ENCODE measurements at regions not wholly inside any gene's neighbourhood (a gene's known extent, or its start where the extent isn't known, plus 50 kb on each side); places are given as distances from the start of the nearest gene placed in this dataset.
A peak's percentile ranks its signal among the peaks of the same experiment; 100 is the strongest.

GRCh38 chr4:12499693-12500092, 984.4 kb downstream of the RAB28 start:
- peak; percentile 34 to 48 for DNase-seq
- TF ChIP-seq, protein P1, sequence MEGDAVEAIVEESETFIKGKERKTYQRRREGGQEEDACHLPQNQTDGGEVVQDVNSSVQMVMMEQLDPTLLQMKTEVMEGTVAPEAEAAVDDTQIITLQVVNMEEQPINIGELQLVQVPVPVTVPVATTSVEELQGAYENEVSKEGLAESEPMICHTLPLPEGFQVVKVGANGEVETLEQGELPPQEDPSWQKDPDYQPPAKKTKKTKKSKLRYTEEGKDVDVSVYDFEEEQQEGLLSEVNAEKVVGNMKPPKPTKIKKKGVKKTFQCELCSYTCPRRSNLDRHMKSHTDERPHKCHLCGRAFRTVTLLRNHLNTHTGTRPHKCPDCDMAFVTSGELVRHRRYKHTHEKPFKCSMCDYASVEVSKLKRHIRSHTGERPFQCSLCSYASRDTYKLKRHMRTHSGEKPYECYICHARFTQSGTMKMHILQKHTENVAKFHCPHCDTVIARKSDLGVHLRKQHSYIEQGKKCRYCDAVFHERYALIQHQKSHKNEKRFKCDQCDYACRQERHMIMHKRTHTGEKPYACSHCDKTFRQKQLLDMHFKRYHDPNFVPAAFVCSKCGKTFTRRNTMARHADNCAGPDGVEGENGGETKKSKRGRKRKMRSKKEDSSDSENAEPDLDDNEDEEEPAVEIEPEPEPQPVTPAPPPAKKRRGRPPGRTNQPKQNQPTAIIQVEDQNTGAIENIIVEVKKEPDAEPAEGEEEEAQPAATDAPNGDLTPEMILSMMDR (IDR thresholded peaks at IDR 0.05; ENCODE audit: insufficient read depth in 1 of 2, low read depth in 1 of 2, low read length in 1 of 2, severe bottlenecking in 1 of 2, unreplicated experiment in 1 of 2) = no peak
- Histone ChIP-seq H3K36me3 (ENCODE audit: control insufficient read depth, insufficient read depth, low read length) (no peaks in the 10 kb centered on the region), H3K4me3 (ENCODE audit: low read depth, low read length) (no peak overlapping the region), H3K9me3 (no peaks in the 10 kb centered on the region), H3K27me3 (replicated peaks; ENCODE audit: control insufficient read depth, insufficient read depth, low read length) (no peaks in the 10 kb centered on the region), H3K4me1 (0 out of 2 replicates have a peak, but pooled peaks cover 15% of the 10 kb centered on the region)
- Mint-ChIP-seq H3K4me1 (ENCODE audit: low read depth, unreplicated experiment) (no peaks in the 10 kb centered on the region), H3K27ac (ENCODE audit: unreplicated experiment) (no peak overlapping the region), H3K36me3 (ENCODE audit: insufficient read depth, unreplicated experiment) (no peaks in the 10 kb centered on the region), H3K27me3 (ENCODE audit: insufficient read depth, unreplicated experiment) (no peaks in the 10 kb centered on the region), H3K9me3 (ENCODE audit: unreplicated experiment) (peaks cover 25% of the 10 kb centered on the region), H3K4me3 (ENCODE audit: unreplicated experiment) (peak overlapping the region; percentile 22)
- CTCF ChIA-PET = no interaction called here
- no TSS peak for BruUV-seq (replicated peaks)
- POLR2A ChIA-PET = no interaction called here
- intact Hi-C loops (cut with micrococcal nuclease; ENCODE audit: unreplicated experiment) = no loop called here

DNA sequence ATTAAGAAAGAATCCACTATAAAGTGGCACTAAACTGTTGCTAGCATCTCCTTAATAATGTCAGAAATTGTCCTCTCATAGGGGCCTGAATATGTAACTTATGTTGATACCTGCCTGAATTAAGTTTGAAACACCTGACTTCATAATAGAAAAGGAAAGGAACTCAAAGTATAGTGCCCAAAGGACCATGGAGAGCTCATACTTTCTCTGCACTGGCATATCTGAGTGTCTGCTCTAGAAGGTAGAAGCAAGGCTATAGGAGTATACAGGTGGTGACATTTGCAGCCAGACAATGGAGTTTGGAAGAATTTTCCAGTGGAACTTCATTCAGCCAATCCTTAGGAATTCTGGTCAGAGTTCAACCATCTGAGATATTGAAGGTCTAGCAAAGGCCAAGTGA, 988.9 kb downstream of the RAB28 start:
- intact Hi-C loops (cut with micrococcal nuclease; ENCODE audit: unreplicated experiment) = no loop called here
- Mint-ChIP-seq H3K4me3 (ENCODE audit: unreplicated experiment) (no peak overlapping the region), H3K36me3 (ENCODE audit: insufficient read depth, unreplicated experiment) (no peaks in the 10 kb centered on the region), H3K27me3 (ENCODE audit: insufficient read depth, unreplicated experiment) (no peaks in the 10 kb centered on the region), H3K9me3 (ENCODE audit: unreplicated experiment) (peaks cover 20% of the 10 kb centered on the region), H3K27ac (ENCODE audit: unreplicated experiment) (no peak overlapping the region), H3K4me1 (ENCODE audit: low read depth, unreplicated experiment) (no peaks in the 10 kb centered on the region)
- Histone ChIP-seq H3K4me3 (ENCODE audit: low read depth, low read length) (no peak overlapping the region), H3K4me1 (0 out of 2 replicates have a peak, but pooled peaks cover 11% of the 10 kb centered on the region), H3K27me3 (replicated peaks; ENCODE audit: control insufficient read depth, insufficient read depth, low read length) (no peaks in the 10 kb centered on the region), H3K9me3 (no peaks in the 10 kb centered on the region), H3K36me3 (ENCODE audit: control insufficient read depth, insufficient read depth, low read length) (no peaks in the 10 kb centered on the region)
- POLR2A ChIA-PET = no interaction called here
- TF ChIP-seq, protein P1 (IDR thresholded peaks at IDR 0.05; ENCODE audit: insufficient read depth in 1 of 2, low read depth in 1 of 2, low read length in 1 of 2, severe bottlenecking in 1 of 2, unreplicated experiment in 1 of 2) = no peak
- BruUV-seq (replicated peaks) = no TSS peak
- CTCF ChIA-PET = no interaction called here
- DNase-seq = no peak

DNA sequence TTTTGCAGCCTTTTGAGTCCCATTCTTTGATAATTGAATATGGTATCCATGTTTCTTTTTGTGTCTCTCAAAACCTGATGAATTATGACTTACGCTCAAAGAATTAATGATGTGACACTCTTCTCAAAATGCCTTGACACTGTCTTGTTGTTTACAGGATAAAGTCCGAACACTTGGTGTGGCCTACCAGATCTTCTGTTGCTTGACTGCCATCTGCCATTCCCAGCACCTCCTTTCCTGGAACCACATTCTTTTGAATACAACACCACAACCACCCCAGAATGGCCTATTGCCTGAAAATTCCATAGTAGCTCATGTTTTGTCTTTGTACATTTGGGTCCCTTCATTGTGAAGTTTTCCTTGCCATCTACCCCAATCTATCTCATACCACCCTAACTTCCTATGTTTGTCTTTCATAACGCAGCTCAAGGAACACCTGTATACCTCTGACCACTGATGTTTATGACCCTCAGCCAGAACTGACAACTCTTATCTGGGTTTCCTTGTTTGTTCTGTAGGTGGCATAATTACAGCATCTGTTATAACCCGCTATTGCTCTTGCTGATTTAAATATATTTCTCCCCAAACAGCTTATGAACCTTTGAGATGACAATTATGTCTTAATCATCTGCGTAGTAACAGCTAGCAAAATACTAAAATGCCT, 991.3 kb downstream of the RAB28 start:
- no peak for DNase-seq
- H3K4me3 Mint-ChIP-seq (ENCODE audit: unreplicated experiment) = no peak overlapping the region
- H3K27ac Mint-ChIP-seq (ENCODE audit: unreplicated experiment) = no peak overlapping the region
- no peaks in the 10 kb centered on the region for H3K4me1 ChIP-seq
- H3K36me3 Mint-ChIP-seq (ENCODE audit: insufficient read depth, unreplicated experiment) = no peaks in the 10 kb centered on the region
- POLR2A ChIA-PET = no interaction called here
- no peaks in the 10 kb centered on the region for H3K27me3 ChIP-seq (replicated peaks; ENCODE audit: control insufficient read depth, insufficient read depth, low read length)
- BruUV-seq (replicated peaks) = no TSS peak
- CTCF ChIA-PET = no interaction called here
- H3K9me3 Mint-ChIP-seq (ENCODE audit: unreplicated experiment) = peaks cover 25% of the 10 kb centered on the region
- no peaks in the 10 kb centered on the region for H3K36me3 ChIP-seq (ENCODE audit: control insufficient read depth, insufficient read depth, low read length)
- H3K27me3 Mint-ChIP-seq (ENCODE audit: insufficient read depth, unreplicated experiment) = no peaks in the 10 kb centered on the region
- TF ChIP-seq, protein P1 (IDR thresholded peaks at IDR 0.05; ENCODE audit: insufficient read depth in 1 of 2, low read depth in 1 of 2, low read length in 1 of 2, severe bottlenecking in 1 of 2, unreplicated experiment in 1 of 2) = no peak
- H3K4me1 Mint-ChIP-seq (ENCODE audit: low read depth, unreplicated experiment) = no peaks in the 10 kb centered on the region
- intact Hi-C loops (cut with micrococcal nuclease; ENCODE audit: unreplicated experiment) = no loop called here
- H3K9me3 ChIP-seq = no peaks in the 10 kb centered on the region
- no peak overlapping the region for H3K4me3 ChIP-seq (ENCODE audit: low read depth, low read length)

Data from Caco-2 (cell line).